GM11168 (cell line): ENCODE measurements at regions not wholly inside any gene's neighbourhood (a gene's known extent, or its start where the extent isn't known, plus 50 kb on each side); places are given as distances from the start of the nearest gene placed in this dataset.
"Not testable (repeated sequence)": the region's sequence is repeated elsewhere in the genome, so short reads cannot be mapped to it uniquely, and the experiment has no call there.

ENCODE experiments used
- in situ Hi-C: fragments of 300-500 bp; cut with MboI; formaldehyde crosslinking; loops from one replicate; pipeline ENCODE4 v1.12.0; 2022; ENCODE audit warnings: low sequenced_read_pairs; ENCODE audit not compliant: unreplicated experiment

DNA sequence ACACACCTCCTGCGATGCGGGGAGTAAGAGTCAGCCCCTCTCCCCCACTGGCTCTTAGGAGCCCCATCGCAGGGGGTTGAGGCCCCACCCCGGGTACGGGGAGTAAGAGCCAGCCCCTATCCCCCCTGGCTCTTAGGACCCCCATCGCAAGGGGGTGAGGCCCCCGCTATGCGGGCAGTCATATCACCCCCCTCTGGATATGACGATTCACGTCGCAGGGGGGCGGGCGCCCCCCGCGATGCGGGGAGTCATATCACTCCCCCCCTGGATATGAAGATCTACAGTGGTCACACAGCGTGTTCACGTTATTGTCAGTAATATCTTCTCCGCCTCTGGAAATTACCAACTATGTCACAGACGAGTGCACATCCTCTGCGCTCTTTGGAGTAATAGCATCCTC is 61.1 kb downstream of the DEFB131A start:
- in situ Hi-C loops, result not testable (repeated sequence)

GRCh38 chr4:9506672-9507071 is 62.5 kb downstream of the DEFB131A start:
- in situ Hi-C loops, result not testable (repeated sequence)

GRCh38 chr4:9512941-9513340 is 68.7 kb downstream of the DEFB131A start:
- in situ Hi-C loops, result not testable (repeated sequence)

DNA sequence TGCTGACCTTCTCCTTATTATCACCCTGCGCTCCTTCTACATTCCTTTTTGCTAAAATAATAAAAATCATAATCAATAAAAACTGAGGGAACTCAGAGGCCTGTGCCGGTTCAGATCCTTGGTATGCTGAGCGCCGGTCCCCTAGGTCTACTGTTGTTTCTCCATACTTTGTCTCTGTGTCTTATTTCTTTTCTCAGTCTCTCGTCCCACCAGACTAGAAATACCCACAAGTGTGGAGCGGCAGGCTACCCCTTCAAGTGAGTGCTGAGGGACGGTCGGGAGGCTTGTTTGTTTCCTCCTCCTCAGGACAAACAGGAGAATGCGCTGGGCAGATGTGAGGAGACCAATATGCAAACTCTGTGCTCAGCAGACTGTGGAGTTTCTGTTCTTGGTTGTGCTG is 75.4 kb downstream of the DEFB131A start:
- in situ Hi-C loops, result not testable (repeated sequence)

- in situ Hi-C loops, result not testable (repeated sequence)
Measured at GRCh38 chr4:9522903-9523302, 78.7 kb downstream of the DEFB131A start.

DNA sequence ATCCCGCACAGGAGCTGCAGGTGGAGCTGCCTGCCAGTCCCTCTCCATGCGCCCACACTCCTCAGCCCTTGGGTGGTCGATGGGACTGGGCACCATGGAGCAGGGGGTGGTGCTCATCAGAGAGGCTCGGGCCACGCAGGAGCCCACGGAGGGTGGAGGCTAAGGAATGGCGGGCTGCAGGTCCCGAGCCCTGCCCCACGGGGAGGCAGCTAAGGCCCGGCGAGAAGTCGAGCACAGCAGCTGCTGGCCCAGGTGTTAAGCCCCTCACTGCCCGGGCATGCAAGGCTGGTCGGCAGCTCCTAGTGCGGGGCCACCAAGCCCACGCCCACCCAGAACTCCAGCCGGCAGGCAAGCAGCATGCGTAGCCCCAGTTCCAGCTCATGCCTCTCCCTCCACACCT is 80.2 kb downstream of the DEFB131A start:
- in situ Hi-C loops, result not testable (repeated sequence)

DNA sequence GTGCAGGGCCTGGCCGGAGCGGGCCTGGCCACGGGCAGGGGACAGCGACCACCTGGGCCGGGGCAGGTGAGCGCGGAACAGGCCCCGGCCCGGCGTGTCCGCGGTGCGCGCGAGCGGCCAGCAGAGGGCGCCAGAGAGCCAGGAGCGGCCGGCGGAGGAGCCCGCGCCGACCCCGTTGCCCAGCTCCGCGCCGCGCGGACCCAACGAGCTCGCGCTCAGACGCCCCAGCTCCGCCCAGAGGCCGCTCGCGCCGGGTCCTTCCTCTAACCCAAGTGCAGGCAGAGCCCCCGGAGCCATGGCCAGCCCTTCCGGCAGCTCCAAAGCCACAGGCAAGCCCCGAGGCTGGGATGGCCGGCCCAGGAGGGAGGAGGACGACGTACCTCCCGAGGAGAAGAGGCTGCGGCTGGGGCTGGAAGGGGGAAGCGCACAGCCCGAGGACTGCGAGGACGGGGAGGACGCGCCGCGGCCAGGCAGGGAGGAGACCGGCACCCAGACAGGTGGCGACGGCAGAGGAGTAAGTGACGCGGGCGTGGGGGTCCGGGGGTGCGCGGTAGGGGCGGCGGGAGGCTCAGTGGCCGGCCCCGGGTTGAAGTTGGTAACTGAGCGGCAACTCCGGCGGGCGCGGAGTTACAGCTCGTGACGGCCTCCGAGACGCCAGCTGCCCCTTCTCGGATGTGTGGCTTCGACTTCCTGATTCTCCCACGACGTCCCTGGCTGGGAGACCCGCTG is 88.1 kb downstream of the DEFB131A start:
- in situ Hi-C loops, result loop anchor here (25.0 kb wide), 1 partner anchor 105 kb away; no protein-coding TSS in a partner anchor

DNA sequence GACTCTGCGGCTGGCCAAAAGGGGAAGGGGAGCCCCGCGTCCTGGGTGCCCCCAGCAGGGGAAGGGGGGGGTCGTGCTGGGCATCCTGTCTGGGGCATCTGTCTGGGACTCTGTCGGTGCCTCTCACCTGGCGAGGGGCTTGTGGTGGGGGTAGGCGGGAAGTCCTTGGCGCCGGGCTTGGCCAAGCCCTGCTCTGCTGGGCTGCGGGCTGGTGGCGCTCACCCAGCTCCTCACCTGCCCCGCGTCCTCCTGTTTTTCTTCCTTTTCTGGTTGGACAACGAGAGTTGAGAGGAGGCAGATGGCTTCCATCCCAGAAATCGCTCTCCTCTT is 88.6 kb downstream of the DEFB131A start:
- in situ Hi-C loops, result loop anchor here (25.0 kb wide), 1 partner anchor 104 kb away; no protein-coding TSS in a partner anchor

DNA sequence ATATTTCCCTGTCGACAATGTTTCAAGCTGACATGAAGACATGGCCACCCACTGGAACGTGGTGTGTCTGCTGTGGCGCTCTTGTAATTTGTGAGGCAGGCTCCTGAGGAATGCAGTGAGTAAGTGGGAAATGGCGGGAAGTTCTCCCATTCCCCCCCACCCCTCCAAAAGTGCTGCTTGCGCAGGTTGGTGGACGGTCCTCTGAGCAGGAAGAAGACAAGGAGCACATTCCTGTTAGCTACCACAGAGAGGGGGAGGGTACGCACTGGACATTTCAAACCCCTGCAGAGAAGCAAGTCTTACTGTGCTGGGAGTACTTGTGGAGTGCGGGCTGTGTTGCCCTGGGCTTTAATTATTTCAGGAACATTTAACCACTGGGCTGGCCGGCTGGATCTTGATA is 92.9 kb downstream of the DEFB131A start:
- in situ Hi-C loops, result loop anchor here (25.0 kb wide), 1 partner anchor 100 kb away; no protein-coding TSS in a partner anchor

DNA sequence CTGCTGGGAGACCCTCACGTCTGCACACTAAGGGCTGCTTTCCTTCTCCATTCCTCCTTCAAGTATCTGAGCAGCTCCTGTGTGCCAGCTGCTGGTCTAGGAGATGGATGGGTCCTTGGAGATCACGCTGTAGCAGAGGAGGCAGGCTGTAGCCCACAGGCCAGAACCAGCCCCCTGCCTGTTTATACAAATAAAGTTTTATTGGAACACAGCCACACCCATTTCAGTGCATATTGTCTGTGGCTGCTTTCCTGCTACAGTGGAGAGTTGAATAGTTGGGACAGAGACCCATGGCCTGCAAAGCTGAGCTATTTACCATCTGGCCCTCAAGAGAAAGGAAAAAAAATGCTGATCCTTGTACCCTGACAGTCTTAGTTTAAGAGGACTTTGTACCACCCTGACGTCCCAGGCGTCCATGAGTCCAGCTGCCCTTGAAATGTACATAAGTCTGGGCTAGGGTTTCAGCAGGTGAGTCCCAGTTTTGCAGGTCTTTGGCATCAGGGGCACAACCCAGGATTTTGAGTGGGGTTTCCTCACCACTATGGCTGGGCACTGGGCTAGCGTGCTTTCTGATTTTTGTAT is 95.8 kb downstream of the DEFB131A start:
- in situ Hi-C loops, result loop anchor here (25.0 kb wide), 1 partner anchor 97 kb away; no protein-coding TSS in a partner anchor

- in situ Hi-C loops, result loop anchor here (25.0 kb wide), 1 partner anchor 96 kb away; no protein-coding TSS in a partner anchor
Measured at GRCh38 chr4:9541388-9541915, 97.2 kb downstream of the DEFB131A start.

DNA sequence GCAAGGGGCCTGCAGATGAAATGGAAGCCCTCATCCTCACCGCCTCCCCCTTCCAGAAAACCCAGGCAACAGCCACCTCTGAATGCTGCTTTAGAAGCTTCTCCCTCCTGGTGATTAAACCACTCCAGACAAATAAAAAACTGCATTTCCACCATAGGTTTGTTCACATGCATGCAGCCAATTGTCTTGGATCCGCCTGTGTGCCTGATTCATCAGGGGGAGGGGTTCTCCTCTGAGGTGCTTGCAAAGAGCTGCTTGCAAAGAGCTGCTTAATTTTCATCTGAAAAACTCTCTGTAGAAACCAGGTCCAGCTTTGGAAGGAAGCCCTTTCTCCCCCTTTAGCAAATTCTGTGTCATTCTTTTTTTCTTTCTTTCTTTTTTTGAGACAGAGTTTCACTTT is 100.6 kb downstream of the DEFB131A start:
- in situ Hi-C loops, result loop anchor here (25.0 kb wide), 1 partner anchor 92 kb away; no protein-coding TSS in a partner anchor

DNA sequence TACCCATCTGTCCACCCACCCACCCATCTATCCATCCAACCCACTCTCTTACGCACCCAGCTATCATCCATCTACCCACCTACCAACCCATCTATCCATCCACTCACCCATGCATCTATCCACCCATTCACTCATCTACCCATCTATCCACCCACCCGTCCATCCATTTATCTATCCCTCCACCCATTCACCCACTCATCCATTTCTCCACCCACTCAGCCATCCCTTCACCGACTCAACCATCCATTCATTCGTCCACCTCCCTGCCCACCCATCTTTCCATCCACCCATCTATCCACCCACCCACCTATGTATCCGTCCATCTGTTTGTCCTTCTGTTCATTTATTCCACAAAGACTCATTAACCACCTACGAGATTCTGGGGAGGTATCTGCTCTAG is 103.3 kb downstream of the DEFB131A start:
- in situ Hi-C loops, result loop anchor here (25.0 kb wide), 1 partner anchor 90 kb away; no protein-coding TSS in a partner anchor

DNA sequence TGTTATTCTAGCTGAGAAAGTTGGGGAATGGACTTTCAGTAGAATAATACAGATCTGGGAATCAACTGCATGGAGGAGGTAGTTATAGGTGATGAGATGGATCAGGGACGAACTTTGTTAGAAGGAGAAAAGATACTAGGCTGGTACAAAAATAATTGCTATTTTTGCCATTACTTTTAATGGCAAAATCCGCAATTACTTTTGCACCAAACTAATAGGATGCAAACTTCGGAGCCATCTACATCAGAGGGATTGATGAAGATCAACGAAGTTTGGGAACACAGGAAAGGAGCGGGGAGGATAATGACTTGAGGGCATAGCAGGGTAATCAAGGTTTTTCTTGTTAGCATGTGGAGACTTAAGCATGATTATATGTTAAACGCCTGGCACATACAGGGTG is 111.9 kb downstream of the DEFB131A start:
- in situ Hi-C loops, result loop anchor here (25.0 kb wide), 1 partner anchor 481 kb away; no protein-coding TSS in a partner anchor

DNA sequence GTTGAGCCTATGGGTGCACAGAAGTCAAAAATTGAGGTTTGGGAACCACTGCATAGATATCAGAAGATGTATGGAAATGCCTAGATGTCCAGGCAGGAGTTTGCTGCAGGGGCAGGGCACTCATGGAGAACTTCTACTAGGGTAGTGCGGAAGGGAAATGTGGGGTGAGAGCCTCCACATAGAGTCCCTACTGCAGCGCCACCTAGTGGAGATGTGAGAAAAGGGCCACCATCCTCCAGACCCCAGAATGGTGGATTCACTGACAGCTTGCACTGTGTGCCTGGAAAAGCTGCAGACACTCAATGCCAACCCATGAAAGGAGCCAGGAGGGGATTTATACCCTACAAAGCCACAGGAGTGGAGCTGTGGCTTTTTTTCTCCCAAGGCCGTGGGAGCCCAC is 133.7 kb downstream of the DEFB131A start:
- in situ Hi-C loops, result not testable (repeated sequence)

DNA sequence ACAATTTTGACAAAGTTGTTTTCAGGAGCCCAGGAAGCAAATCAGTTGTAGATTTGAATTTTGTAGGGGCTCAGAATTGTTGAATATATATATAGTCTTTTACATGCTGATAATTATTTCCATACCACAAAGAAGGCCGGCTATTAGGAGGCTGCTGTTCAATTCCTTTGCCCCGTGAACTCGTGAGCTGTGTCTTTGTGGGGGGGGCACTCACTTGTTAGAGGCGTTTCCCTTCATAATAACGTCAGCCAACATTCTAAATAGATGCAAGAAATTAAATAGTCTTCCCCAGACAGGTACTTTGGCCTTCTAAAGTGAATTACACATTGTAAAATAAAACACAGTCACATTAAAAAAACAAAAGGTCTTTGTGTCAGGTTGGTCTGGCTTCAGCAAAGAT is 138.7 kb downstream of the DEFB131A start:
- in situ Hi-C loops, result not testable (repeated sequence)

- in situ Hi-C loops, result no loop called here
Measured at GRCh38 chr4:9592010-9592409, 147.8 kb downstream of the DEFB131A start.

DNA sequence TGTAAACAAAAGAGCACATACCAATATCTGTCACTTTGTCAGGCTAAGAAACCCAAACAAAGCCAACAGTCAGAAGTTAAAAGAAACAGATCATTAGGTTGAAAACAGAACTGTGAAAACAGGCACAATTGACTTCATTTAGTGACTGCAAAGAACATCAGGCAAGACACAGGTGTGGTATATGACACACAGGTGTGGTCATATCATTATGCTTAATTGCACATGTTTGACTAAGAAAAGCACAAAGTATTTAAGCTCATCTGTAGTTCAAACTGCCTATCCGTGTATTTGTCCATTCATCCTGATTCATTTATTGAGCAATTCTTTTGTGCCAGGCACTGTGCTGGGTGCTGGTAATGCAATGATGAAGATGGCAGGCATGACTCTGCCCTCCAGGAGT is 150.7 kb downstream of the DEFB131A start:
- in situ Hi-C loops, result no loop called here

DNA sequence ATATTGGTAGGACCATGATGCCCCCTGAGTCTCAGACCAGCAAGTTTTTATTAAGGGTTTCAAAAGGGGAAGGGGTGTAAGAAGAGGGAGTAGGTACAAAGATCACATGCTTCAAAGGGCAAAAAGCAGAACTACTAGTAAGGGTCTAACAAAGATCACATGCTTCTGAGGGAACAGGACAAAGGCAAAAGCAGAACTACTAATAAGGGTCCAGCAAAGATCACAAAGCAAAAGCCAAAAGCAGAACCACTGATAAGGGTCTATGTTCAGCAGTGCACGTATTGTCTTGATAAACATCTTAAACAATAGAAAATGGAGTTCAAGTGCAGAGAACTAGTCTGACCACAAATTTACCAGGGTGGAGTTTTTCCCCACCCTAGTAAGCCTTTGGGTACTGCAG is 151.3 kb downstream of the DEFB131A start:
- in situ Hi-C loops, result not testable (repeated sequence)

- in situ Hi-C loops, result no loop called here
Measured at GRCh38 chr4:9599266-9599665, 155.1 kb downstream of the DEFB131A start.

DNA sequence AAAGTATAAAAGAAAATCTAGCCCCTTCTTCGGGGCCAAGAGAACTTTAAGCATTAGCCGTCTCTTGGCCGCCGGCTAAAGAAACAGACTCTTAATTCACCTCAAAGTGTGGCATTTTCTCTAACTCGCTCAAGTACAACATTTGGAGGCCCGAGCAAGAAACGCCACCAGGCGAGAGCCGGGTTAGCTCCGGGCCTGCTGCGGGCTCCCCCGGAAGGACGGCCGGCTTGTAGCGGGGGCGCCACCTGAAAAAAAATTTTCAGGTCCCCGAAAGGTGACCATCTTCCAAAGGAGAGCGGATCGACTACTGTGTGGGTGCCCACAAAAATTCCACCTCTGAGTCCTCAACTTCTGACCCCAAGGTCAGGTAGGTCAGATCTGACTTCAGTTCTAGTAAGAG is 156.0 kb downstream of the DEFB131A start:
- in situ Hi-C loops, result no loop called here
